Parathyroid adenoma (tissue), 2 donors: ENCODE measurements at regions not wholly inside any gene's neighbourhood (a gene's known extent, or its start where the extent isn't known, plus 50 kb on each side); places are given as distances from the start of the nearest gene placed in this dataset.

Experiments used
- H2AFZ ChIP-seq: fragments of 300-600 bp; sonication (generic); one replicate; pipeline ENCODE4 v1.7.0; 2017; ENCODE audit warnings: antibody characterized with exemption, mild to moderate bottlenecking
- H3K27ac ChIP-seq: fragments of 300-600 bp; sonication (generic); one replicate; pipeline ENCODE4 v1.7.0; 2017
- H3K27me3 ChIP-seq: fragments of 300-600 bp; sonication (generic); one replicate; pipeline ENCODE4 v1.7.0; 2017; ENCODE audit warnings: low read length; ENCODE audit not compliant: control insufficient read depth, insufficient read depth
- H3K36me3 ChIP-seq: fragments of 300-600 bp; sonication (generic); one replicate; pipeline ENCODE4 v1.7.0; 2017; ENCODE audit warnings: low read length; ENCODE audit not compliant: control insufficient read depth, insufficient read depth
- H3K4me1 ChIP-seq: fragments of 300-600 bp; sonication (generic); one replicate; pipeline ENCODE4 v1.7.0; 2017; ENCODE audit warnings: control low read depth
- H3K4me2 ChIP-seq: fragments of 300-600 bp; sonication (generic); one replicate; pipeline ENCODE4 v1.7.0; 2017; ENCODE audit warnings: low read length
- H3K4me3 ChIP-seq: fragments of 300-600 bp; sonication (generic); one replicate; pipeline ENCODE4 v1.7.0; 2017; ENCODE audit warnings: low read depth, low read length
- H3K79me2 ChIP-seq: fragments of 300-600 bp; sonication (generic); one replicate; pipeline ENCODE4 v1.7.0; 2017; ENCODE audit warnings: control low read depth
- H3K9ac ChIP-seq: fragments of 300-600 bp; sonication (generic); one replicate; pipeline ENCODE4 v1.7.0; 2017; ENCODE audit warnings: mild to moderate bottlenecking
- H3K9me3 ChIP-seq: fragments of 300-600 bp; sonication (generic); one replicate; pipeline ENCODE4 v1.7.0; 2017; ENCODE audit warnings: low read length; ENCODE audit not compliant: control insufficient read depth
- TF ChIP-seq, protein P1 (sequence below): fragments of 300-600 bp; sonication (generic); IDR thresholded peaks from one replicate; pipeline ENCODE4 v1.7.0; 2017; ENCODE audit warnings: antibody characterized with exemption, mild to moderate bottlenecking
- donor health status: primary hyperparathyroidism.

DNA sequence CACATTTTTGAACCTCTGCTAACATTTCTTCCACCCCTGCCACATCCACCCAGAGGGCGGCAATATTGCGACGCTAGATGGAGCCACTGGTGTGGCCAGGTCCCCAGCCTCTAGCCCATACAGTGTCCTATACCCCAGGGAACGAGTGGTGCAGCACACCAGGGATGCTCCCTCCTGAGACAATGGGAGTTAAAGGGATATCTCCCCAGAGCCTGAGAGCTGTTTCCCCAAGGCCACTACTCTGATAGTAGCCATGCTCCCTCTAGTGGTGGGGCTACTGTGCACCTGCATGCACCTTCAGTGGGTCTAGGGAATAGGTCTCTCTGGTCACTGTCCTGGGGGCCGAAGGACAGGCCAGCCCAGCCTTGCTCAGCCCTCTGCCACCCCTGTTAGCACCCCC is 336.4 kb upstream of the FSHR start:
- H3K27ac ChIP-seq: no peak overlapping the region
- H3K9ac ChIP-seq: no peak overlapping the region
- TF ChIP-seq, protein P1, sequence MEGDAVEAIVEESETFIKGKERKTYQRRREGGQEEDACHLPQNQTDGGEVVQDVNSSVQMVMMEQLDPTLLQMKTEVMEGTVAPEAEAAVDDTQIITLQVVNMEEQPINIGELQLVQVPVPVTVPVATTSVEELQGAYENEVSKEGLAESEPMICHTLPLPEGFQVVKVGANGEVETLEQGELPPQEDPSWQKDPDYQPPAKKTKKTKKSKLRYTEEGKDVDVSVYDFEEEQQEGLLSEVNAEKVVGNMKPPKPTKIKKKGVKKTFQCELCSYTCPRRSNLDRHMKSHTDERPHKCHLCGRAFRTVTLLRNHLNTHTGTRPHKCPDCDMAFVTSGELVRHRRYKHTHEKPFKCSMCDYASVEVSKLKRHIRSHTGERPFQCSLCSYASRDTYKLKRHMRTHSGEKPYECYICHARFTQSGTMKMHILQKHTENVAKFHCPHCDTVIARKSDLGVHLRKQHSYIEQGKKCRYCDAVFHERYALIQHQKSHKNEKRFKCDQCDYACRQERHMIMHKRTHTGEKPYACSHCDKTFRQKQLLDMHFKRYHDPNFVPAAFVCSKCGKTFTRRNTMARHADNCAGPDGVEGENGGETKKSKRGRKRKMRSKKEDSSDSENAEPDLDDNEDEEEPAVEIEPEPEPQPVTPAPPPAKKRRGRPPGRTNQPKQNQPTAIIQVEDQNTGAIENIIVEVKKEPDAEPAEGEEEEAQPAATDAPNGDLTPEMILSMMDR: peak; percentile 39

DNA sequence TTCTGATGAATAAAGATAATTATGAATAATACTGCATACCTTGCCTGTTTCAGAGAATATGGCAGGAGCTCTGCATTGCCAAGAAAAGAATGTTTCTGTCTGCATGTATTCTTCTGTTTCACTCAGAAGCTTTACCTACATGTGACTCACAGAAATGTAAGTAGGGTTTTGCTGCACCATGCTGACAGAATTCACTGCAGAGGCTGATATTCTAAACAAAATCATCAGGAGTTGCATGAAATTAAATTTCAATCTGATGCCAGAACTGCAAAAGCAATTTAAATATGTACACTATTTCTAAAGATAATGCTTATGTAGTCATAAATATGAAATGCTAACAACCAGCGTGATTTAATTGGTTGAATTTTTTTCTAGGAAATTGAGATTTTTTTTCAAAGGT is 332.8 kb upstream of the FSHR start:
- TF ChIP-seq, protein P1: no peak
- Histone ChIP-seq H3K4me1 (no peaks in the 10 kb centered on the region), H3K4me2 (no peak overlapping the region), H3K9ac (no peak overlapping the region), H3K36me3 (no peaks in the 10 kb centered on the region), H3K27me3 (no peaks in the 10 kb centered on the region), H3K4me3 (no peak overlapping the region), H2AFZ (no peak overlapping the region), H3K27ac (no peak overlapping the region), H3K79me2 (no peaks in the 10 kb centered on the region), H3K9me3 (no peaks in the 10 kb centered on the region)

More for the DNA sequence above, 336.4 kb upstream of the FSHR start:
- Histone ChIP-seq H3K4me2 (no peak overlapping the region), H2AFZ (no peak overlapping the region), H3K9me3 (no peaks in the 10 kb centered on the region), H3K36me3 (no peaks in the 10 kb centered on the region), H3K4me1 (no peaks in the 10 kb centered on the region), H3K27me3 (no peaks in the 10 kb centered on the region), H3K79me2 (no peaks in the 10 kb centered on the region), H3K4me3 (no peak overlapping the region)

DNA sequence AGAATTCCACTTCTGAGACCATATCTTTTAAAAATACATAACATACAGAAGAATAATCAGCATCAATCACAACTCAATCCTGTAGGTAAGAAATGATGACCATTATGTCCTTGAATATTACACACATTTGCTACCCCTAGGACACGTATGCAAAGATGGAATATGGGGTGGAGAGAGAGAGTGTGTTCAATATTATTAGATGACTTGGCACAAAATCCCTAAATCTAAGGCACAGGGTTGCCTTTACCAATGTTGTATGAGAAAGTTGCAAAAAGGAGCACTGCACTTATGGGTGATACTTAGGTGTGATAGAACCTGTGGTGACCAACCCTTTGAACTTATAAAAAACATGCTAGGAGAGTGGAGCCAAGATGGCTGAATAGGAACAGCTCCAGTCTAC is 326.2 kb upstream of the FSHR start:
- H3K4me1 ChIP-seq: no peaks in the 10 kb centered on the region
- TF ChIP-seq, protein P1: no peak
- H2AFZ ChIP-seq: no peak overlapping the region
- H3K79me2 ChIP-seq: no peaks in the 10 kb centered on the region
- H3K4me3 ChIP-seq: no peak overlapping the region
- no peaks in the 10 kb centered on the region for H3K27me3 ChIP-seq
- H3K27ac ChIP-seq: no peak overlapping the region
- H3K9me3 ChIP-seq: no peaks in the 10 kb centered on the region
- H3K4me2 ChIP-seq: no peak overlapping the region
- no peak overlapping the region for H3K9ac ChIP-seq
- H3K36me3 ChIP-seq: no peaks in the 10 kb centered on the region

DNA sequence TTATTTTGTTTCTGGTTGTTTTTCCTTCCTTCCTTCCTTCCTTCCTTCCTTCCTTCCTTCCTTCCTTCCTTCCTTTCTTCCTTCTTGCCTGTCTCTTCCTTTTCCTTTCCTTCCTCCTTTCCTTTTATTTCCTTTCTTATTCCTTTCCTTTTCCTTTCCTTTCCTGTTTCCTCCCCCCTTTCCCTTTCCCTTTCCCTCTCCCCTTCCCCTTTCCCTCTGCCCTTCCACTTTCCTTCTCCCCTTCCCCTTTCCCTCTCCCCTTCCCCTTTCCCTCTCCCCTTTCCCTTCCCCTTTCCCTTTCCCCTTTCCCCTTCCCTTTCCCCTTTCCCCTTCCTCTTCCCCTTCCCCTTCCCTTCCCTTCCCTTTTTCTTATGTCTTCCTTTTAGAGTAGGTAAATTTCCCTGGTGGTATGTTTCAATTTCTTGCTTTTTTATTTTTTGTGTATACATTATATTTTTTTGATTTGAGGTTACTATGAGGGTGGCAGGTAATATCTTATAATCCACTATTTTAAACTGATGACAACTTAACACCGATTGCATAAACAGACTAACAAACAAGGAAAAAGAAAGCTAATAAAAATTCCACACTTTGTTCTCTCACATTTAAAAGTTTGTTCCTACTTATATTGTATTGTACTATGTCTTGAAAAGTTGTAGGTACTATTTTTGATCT is 311.0 kb upstream of the FSHR start:
- TF ChIP-seq, protein P1: no peak
- H3K36me3 ChIP-seq: no peaks in the 10 kb centered on the region

DNA sequence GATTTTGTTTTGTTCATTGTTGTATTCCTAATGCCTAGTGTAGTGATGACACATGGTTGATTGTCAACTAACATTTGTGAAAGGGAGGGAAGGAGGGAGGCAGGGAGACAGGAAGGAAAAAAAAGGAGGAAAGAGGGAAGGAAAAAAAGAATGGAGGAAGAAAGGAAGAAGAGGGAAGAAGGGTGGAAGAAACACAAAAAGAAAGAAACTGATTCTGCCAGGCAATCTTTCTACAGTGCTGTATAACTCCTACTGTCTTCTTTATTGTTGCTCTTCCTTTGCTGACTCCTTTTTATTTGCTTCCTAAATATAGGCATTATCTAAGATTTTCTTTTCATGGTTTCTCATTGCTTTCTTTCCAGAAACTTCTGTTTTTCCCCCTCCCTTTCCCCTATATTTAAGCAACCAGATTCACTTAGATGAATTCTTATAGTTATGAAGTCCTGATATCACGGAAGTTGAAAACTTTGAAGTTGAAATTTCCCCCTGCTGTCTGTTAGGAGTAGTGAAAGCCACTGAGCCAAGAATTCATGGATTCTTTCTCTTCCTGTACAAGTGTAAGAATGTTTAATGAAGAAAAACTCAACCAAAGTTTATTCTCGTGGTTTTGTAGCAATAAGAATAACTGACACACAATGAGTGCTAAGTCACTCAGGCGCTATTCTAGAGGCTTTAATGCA is 305.1 kb upstream of the FSHR start:
- Histone ChIP-seq H3K4me2 (no peak overlapping the region), H2AFZ (no peak overlapping the region), H3K27me3 (no peaks in the 10 kb centered on the region), H3K4me3 (no peak overlapping the region), H3K79me2 (no peaks in the 10 kb centered on the region), H3K9ac (no peak overlapping the region), H3K36me3 (no peaks in the 10 kb centered on the region), H3K4me1 (no peaks in the 10 kb centered on the region), H3K9me3 (no peaks in the 10 kb centered on the region), H3K27ac (no peak overlapping the region)
- TF ChIP-seq, protein P1: no peak

More for the DNA sequence above, 311.0 kb upstream of the FSHR start:
- H3K4me3 ChIP-seq: no peak overlapping the region
- H3K4me1 ChIP-seq: no peaks in the 10 kb centered on the region
- no peaks in the 10 kb centered on the region for H3K79me2 ChIP-seq
- H3K9ac ChIP-seq: no peak overlapping the region
- no peaks in the 10 kb centered on the region for H3K27me3 ChIP-seq
- no peaks in the 10 kb centered on the region for H3K9me3 ChIP-seq
- no peak overlapping the region for H2AFZ ChIP-seq
- no peak overlapping the region for H3K4me2 ChIP-seq
- no peak overlapping the region for H3K27ac ChIP-seq
